Lower leg skin (tissue), 3 donors: ENCODE measurements at regions not wholly inside any gene's neighbourhood (a gene's known extent, or its start where the extent isn't known, plus 50 kb on each side); places are given as distances from the start of the nearest gene placed in this dataset.

Experiments
- CTCF ChIP-seq, 3 donors: fragments of 450-650 bp; IDR thresholded peaks; one replicate each; pipeline ENCODE4 v1.5.1; 2016; ENCODE audit warnings: antibody characterized with exemption in 3 of 3, mild to moderate bottlenecking in 3 of 3, moderate library complexity in 2 of 3
- POLR2A ChIP-seq, 2 donors: fragments of 450-650 bp; IDR thresholded peaks; one replicate each; pipeline ENCODE4 v1.6.1; 2016 to 2017; ENCODE audit warnings: antibody characterized with exemption in 2 of 2, mild to moderate bottlenecking in 1 of 2, moderate library complexity in 1 of 2

DNA sequence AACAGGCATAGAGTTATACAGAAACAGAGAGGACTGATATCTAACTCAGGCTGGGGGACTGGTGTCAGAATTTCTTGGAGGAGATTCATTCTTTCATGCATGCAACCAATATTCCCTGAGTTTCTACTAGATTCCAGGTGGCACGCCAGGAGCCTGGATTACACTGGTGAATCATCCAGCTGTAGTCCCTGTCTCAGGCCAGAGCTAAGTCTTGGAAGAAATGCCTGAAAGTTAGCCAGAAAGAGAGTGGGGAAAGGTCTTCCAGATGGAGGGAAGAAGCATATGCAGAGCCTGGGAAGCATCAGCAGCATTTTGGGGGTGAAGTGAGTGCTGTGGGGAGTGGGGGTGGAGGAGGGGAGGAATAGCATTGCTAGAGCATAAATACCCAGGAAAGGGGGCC lies 239.1 kb downstream of the OMA1 start:
- TF ChIP-seq CTCF (IDR thresholded peaks at IDR 0.05) (no peak), POLR2A (IDR thresholded peaks at IDR 0.05) (no peak)
